ENCODE measurements at regions not wholly inside any gene's neighbourhood (a gene's known extent, or its start where the extent isn't known, plus 50 kb on each side); places are given as distances from the start of the nearest gene placed in this dataset.

DNA sequence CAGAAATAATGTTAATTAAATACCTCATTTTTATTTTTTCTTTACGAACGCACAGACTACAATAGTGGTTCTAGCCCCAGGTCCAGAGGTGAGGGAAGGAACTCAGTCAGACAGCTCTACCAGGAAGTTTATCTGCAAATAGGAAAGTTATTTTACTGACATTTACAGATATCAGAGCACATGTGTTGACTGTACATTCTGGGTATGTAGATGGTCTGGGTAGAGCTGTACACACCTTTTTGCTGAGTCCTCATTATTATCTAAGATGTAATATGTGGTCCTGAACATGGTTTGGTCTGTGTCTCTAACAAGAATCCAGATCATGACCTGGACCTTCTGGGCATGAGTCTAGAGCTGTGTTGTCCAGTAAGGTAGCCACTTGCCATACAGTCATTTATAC is 74.6 kb upstream of the KIF5B start:
- H3K9me3 ChIP-seq: no peaks in the 10 kb centered on the region
- no peak overlapping the region for H3K27ac ChIP-seq
- DNase-seq (no peak), ATAC-seq (no peak)
- H3K4me3 ChIP-seq: no peak overlapping the region
- H3K27me3 ChIP-seq: no peaks in the 10 kb centered on the region
- intact Hi-C loops (cut with DNase I): no loop called here
- TF ChIP-seq CTCF (IDR thresholded peaks at IDR 0.05): no peak
- H3K36me3 ChIP-seq: no peaks in the 10 kb centered on the region
- no peaks in the 10 kb centered on the region for H3K4me1 ChIP-seq

- no peak overlapping the region for H3K4me3 ChIP-seq
- H3K27ac ChIP-seq: no peak overlapping the region
- H3K36me3 ChIP-seq: no peaks in the 10 kb centered on the region
- TF ChIP-seq CTCF (IDR thresholded peaks at IDR 0.05): no peak
- no peaks in the 10 kb centered on the region for H3K27me3 ChIP-seq
- intact Hi-C loops (cut with DNase I): no loop called here
- DNase-seq (no peak), ATAC-seq (no peak)
- peaks cover 0 to 21% of the 10 kb centered on the region in 2 donors for H3K9me3 ChIP-seq
- no peaks in the 10 kb centered on the region for H3K4me1 ChIP-seq
These were observed 68.8 kb upstream of the KIF5B start for GRCh38 chr10:32125023-32125422.

DNA sequence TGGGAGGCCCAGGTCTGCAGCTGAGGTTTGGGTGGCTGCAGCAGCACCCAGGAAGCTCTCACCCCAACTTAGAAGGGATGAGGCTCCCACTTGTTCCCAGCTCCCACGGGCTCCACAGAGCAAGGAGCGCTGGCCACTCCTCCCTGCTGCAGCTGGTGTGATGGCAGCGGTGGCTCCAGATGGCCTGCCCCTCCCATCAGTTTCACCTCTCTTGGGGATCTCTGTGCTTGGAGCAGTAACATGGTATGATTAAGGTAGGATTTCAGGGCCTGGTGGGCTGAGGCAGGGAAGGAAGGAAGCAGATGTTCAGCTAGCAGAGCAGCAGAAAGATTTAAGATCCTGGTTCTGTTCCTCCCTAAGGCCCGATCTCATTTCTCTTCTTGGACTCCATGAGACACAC is 66.8 kb upstream of the KIF5B start:
- Histone ChIP-seq H3K4me1 (no peaks in the 10 kb centered on the region), H3K36me3 (no peaks in the 10 kb centered on the region), H3K4me3 (no peak overlapping the region), H3K27ac (no peak overlapping the region), H3K9me3 (peaks cover 0 to 21% of the 10 kb centered on the region in 2 donors), H3K27me3 (no peaks in the 10 kb centered on the region)
- no peak for DNase-seq
- intact Hi-C loops (cut with DNase I): no loop called here
- no peak for TF ChIP-seq CTCF (IDR thresholded peaks at IDR 0.05)
- no peak for ATAC-seq

- DNase-seq (no peak), ATAC-seq (no peak)
- peaks cover 0 to 21% of the 10 kb centered on the region in 2 donors for H3K9me3 ChIP-seq
- H3K4me3 ChIP-seq: no peak overlapping the region
- H3K36me3 ChIP-seq: no peaks in the 10 kb centered on the region
- no peak for TF ChIP-seq CTCF (IDR thresholded peaks at IDR 0.05)
- no peaks in the 10 kb centered on the region for H3K27me3 ChIP-seq
- intact Hi-C loops (cut with DNase I): no loop called here
- no peak overlapping the region for H3K27ac ChIP-seq
- no peaks in the 10 kb centered on the region for H3K4me1 ChIP-seq
These were observed 65.4 kb upstream of the KIF5B start for GRCh38 chr10:32121648-32122047.

GRCh38 chr10:32120147-32120546 is 63.9 kb upstream of the KIF5B start:
- intact Hi-C loops (cut with DNase I): no loop called here
- no peak for TF ChIP-seq CTCF (IDR thresholded peaks at IDR 0.05)
- H3K27me3 ChIP-seq: no peaks in the 10 kb centered on the region
- no peaks in the 10 kb centered on the region for H3K4me1 ChIP-seq
- H3K27ac ChIP-seq: no peak overlapping the region
- peaks cover 0 to 21% of the 10 kb centered on the region in 2 donors for H3K9me3 ChIP-seq
- H3K4me3 ChIP-seq: no peak overlapping the region
- no peaks in the 10 kb centered on the region for H3K36me3 ChIP-seq
- ATAC-seq (no peak), DNase-seq (no peak)

All from left lung (tissue), 4 donors.